Adrenal gland (tissue), 9 donors: ENCODE measurements at regions not wholly inside any gene's neighbourhood (a gene's known extent, or its start where the extent isn't known, plus 50 kb on each side); places are given as distances from the start of the nearest gene placed in this dataset.
A peak's percentile ranks its signal among the peaks of the same experiment; 100 is the strongest.
"Not testable (repeated sequence)": the region's sequence is repeated elsewhere in the genome, so short reads cannot be mapped to it uniquely, and the experiment has no call there.

Experiments
- DNase-seq, 7 donors: peaks; one replicate each; pipeline ENCODE4 v3.0.0-alpha.2; 2019 to 2020
- H3K27ac ChIP-seq, 5 donors: fragments of 200-600 bp; sonication (generic) in 4 of 5; 1 replicate in 3 of 5; 2 replicates in 2 of 5; pipeline versions ENCODE4 v1.5.1 to v1.8.0; 2016 to 2020; ENCODE audit warnings: mild to moderate bottlenecking in 1 of 5
- H3K27me3 ChIP-seq: fragments of 200-600 bp; 2 replicates; pipeline ENCODE4 v1.8.0; 2021
- H3K36me3 ChIP-seq, 2 donors: fragments of 200-600 bp; replicated peaks in 1 of 2; 1 replicate in 1 of 2; 2 replicates in 1 of 2; pipeline versions ENCODE4 v1.5.1 to v1.8.0; 2018 to 2022
- H3K4me1 ChIP-seq, 2 donors: fragments of 200-600 bp; replicated peaks in 1 of 2; 1 replicate in 1 of 2; 2 replicates in 1 of 2; pipeline versions ENCODE4 v1.5.1 to v1.8.0; 2018 to 2021
- H3K4me3 ChIP-seq, 4 donors: fragments of 200-600 bp; sonication (generic) in 3 of 4; one replicate each; pipeline ENCODE4 v1.5.1; 2016 to 2018
- H3K9me3 ChIP-seq, 3 donors: fragments of 200-600 bp; sonication (generic) in 1 of 3; replicated peaks in 1 of 3; 1 replicate in 2 of 3; 2 replicates in 1 of 3; pipeline versions ENCODE4 v1.5.1 to v1.8.0; 2016 to 2021
- POLR2A ChIP-seq, 2 donors: fragments of 450-650 bp; IDR thresholded peaks; one replicate each; pipeline ENCODE4 v1.6.1; 2017; ENCODE audit warnings: antibody characterized with exemption in 2 of 2, mild to moderate bottlenecking in 2 of 2, moderate library complexity in 1 of 2
- WGBS, 4 donors: extraction: QIAGEN DNeasy Blood & Tissue Kit in 2 of 4; methylation state at CpG; one replicate each; pipeline versions ENCODE4 v1.1.5 to v1.1.7; 2013 to 2017; 5-methylcytosine and 5-hydroxymethylcytosine counted together
- intact Hi-C, 2 donors: fragments of 100-400 bp; cut with DNase I; formaldehyde crosslinking; loops; one replicate each; pipeline versions ENCODE4 v1.14.1 to v1.15.0; 2022 to 2023
- TF ChIP-seq, protein P1 (sequence below), 6 experiments: fragments of 450-650 bp in 4 of 6; fragments of 200-600 bp in 2 of 6; sonication (generic) in 1 of 6; IDR thresholded peaks; 1 replicate in 5 of 6; 2 replicates in 1 of 6; pipeline versions ENCODE4 v1.5.1 to v1.8.0; 2016 to 2021; ENCODE audit warnings: antibody characterized with exemption in 6 of 6, mild to moderate bottlenecking in 2 of 6, moderate library complexity in 1 of 6
- donor health status: healthy with polysubstance abuse.
- donor health status: Bipolar disorder and iron deficiency.
- donor health status: DM: yes; HTN: yes; CAD: no.
- donor health status: DM: no; HTN: no; CAD: no.
- donor health status: DM: no; HTN: no; CAD: no.

GRCh38 chr1:175250027-175250426 lies 57.5 kb upstream of the KIAA0040 start:
- no peak for TF ChIP-seq POLR2A (IDR thresholded peaks at IDR 0.05)
- TF ChIP-seq, protein P1, sequence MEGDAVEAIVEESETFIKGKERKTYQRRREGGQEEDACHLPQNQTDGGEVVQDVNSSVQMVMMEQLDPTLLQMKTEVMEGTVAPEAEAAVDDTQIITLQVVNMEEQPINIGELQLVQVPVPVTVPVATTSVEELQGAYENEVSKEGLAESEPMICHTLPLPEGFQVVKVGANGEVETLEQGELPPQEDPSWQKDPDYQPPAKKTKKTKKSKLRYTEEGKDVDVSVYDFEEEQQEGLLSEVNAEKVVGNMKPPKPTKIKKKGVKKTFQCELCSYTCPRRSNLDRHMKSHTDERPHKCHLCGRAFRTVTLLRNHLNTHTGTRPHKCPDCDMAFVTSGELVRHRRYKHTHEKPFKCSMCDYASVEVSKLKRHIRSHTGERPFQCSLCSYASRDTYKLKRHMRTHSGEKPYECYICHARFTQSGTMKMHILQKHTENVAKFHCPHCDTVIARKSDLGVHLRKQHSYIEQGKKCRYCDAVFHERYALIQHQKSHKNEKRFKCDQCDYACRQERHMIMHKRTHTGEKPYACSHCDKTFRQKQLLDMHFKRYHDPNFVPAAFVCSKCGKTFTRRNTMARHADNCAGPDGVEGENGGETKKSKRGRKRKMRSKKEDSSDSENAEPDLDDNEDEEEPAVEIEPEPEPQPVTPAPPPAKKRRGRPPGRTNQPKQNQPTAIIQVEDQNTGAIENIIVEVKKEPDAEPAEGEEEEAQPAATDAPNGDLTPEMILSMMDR (IDR thresholded peaks at IDR 0.05): no peak
- intact Hi-C loops: no loop called here
- no peaks in the 10 kb centered on the region for H3K4me1 ChIP-seq
- H3K4me3 ChIP-seq: no peak overlapping the region
- H3K9me3 ChIP-seq: no peaks in the 10 kb centered on the region
- no peaks in the 10 kb centered on the region for H3K36me3 ChIP-seq
- peak overlapping the region in 1 of 5 donors; percentile 68 for H3K27ac ChIP-seq
- no peaks in the 10 kb centered on the region for H3K27me3 ChIP-seq
- peak in 5 of 7 donors; percentile 6 to 56 (median 22) for DNase-seq

- H3K4me1 ChIP-seq, H3K27me3 ChIP-seq, H3K36me3 ChIP-seq, H3K4me3 ChIP-seq, intact Hi-C loops, H3K9me3 ChIP-seq, H3K27ac ChIP-seq, DNase-seq: not testable (repeated sequence)
- WGBS, 4 donors: 59 to 78% (median 69%) methylated on average over 3 of the region's 3 CpGs
Observed at GRCh38 chr1:175248036-175248435, 55.5 kb upstream of the KIAA0040 start.

DNA sequence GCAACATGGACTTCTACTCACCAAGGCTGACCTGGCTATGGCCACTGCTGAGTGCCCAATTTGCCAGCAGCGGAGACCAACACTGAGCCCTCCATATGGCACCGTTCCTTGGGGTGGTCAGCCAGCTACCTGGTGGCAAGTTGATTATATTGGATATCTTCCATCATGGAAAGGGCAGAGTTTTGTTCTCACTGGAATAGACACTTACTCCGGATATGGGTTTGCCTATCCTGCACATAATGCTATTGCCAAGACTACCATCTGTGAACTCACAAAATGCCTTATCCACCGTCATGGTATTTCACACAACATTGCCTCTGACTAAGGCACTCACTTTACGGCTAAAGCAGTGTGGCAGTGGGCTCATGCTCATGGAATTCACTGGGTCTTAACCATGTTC lies 54.5 kb upstream of the KIAA0040 start:
- H3K27ac ChIP-seq, H3K9me3 ChIP-seq, H3K27me3 ChIP-seq, H3K4me3 ChIP-seq, DNase-seq, intact Hi-C loops, H3K4me1 ChIP-seq, H3K36me3 ChIP-seq: not testable (repeated sequence)
- 85 to 92% (median 90%) methylated on average over 5 of the region's 5 CpGs for WGBS, 4 donors

GRCh38 chr1:175245324-175245723 lies 52.7 kb upstream of the KIAA0040 start:
- H3K4me3 ChIP-seq: no peak overlapping the region
- TF ChIP-seq, protein P1 (IDR thresholded peaks at IDR 0.05): no peak
- TF ChIP-seq POLR2A (IDR thresholded peaks at IDR 0.05): no peak
- no peaks in the 10 kb centered on the region for H3K27me3 ChIP-seq
- 85 to 100% (median 99%) methylated on average over 1 of the region's 1 CpG for WGBS, 4 donors
- intact Hi-C loops: no loop called here
- DNase-seq: no peak
- no peaks in the 10 kb centered on the region for H3K36me3 ChIP-seq
- H3K4me1 ChIP-seq: no peaks in the 10 kb centered on the region
- no peak overlapping the region for H3K27ac ChIP-seq
- H3K9me3 ChIP-seq: no peaks in the 10 kb centered on the region

GRCh38 chr1:175244206-175244605 lies 51.6 kb upstream of the KIAA0040 start:
- H3K27me3 ChIP-seq: no peaks in the 10 kb centered on the region

More at GRCh38 chr1:175244206-175244605, 51.6 kb upstream of the KIAA0040 start:
- no peak overlapping the region for H3K27ac ChIP-seq
- no peaks in the 10 kb centered on the region for H3K9me3 ChIP-seq
- TF ChIP-seq, protein P1 (IDR thresholded peaks at IDR 0.05): no peak
- no peak for TF ChIP-seq POLR2A (IDR thresholded peaks at IDR 0.05)
- intact Hi-C loops: no loop called here
- no peak for DNase-seq
- WGBS, 4 donors: 40 to 79% (median 76%) methylated on average over 1 of the region's 1 CpG
- H3K4me3 ChIP-seq: no peak overlapping the region
- no peaks in the 10 kb centered on the region for H3K36me3 ChIP-seq
- no peaks in the 10 kb centered on the region for H3K4me1 ChIP-seq
